HG03159 (cell line): ENCODE measurements at regions not wholly inside any gene's neighbourhood (a gene's known extent, or its start where the extent isn't known, plus 50 kb on each side); places are given as distances from the start of the nearest gene placed in this dataset.

Experiments used
- ATAC-seq: cut with Tn5 transposase; IDR thresholded peaks from one replicate; pipeline ENCODE4 v1.9.1; 2021; ENCODE audit warnings: mild to moderate bottlenecking, moderate library complexity; ENCODE audit not compliant: unreplicated experiment

- no peak for ATAC-seq
Measured at GRCh38 chr7:118671149-118671548, 446.6 kb downstream of the ANKRD7 start.

DNA sequence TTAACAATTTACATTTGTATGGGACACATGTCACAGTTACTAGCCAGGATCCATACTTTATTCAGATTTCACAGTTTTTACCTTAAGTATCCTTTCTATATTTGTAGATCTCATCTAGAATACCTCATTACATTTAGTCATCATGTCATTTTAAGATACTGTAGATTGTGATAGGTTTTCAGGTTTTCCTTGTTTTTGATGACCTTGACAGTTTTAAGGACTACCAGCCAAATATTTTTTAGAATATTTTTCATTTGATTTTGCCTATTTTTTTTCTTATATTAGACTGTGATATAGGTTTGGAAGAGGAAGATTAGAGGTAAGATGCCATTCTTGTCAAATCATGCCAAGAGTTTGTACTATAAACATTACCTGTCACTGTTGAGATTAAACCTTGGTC lies 460.3 kb downstream of the ANKRD7 start:
- ATAC-seq = no peak

DNA sequence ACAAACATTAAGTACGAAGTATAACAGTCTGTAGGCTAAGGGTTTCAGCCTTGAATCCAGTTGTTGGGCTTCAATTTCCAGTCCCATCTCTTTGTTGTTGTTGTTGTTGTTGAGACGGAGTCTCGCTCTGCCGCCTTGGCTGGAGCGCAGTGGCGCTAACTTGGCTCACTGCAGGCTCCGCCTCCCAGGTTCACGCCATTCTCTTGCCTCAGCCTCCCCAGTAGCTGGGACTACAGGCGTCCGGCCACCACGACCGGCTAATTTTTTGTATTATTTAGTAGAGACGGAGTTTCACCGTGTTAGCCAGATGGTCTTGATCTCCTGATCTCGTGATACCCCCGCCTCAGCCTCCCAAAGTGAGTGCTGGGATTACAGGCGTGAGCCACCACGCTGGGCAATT lies 464.9 kb downstream of the ANKRD7 start:
- no peak for ATAC-seq

GRCh38 chr7:118696879-118697278 lies 472.4 kb downstream of the ANKRD7 start:
- no peak for ATAC-seq

DNA sequence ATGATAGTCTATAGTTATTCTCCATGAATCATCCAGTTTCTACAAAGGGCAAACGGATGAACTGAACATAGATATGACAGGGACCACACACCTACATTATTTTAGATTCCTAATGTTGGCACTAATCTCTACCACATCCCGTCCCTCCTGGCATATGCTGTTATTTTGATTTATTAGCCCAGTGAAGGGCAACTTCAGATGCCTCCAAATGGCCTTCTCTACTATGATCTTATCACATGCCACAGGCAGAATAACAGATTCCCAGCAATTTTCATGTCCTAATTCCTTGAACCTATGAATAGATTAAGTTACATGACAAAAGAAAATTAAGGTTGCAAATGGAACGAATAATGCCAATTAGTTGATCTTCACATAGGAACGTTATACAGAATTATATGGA lies 474.7 kb downstream of the ANKRD7 start:
- no peak for ATAC-seq

DNA sequence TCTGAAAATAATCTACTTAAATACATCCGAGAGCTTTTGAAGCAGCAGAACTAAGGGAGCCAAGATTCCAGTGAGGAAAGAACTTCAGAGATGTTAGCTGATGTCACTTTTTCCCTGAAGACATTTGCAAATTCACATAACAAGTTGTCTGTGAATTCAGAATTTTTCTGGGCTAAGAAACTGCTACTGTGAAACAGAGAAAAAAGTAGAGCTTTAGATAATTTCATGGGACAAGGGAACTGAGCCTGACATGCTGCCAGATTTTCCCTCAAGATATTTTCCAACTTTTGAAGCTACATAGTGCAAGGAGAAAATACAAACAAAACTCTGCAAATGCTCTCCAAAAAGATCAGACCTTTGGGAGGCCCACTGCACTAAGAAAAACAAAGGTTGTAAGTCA lies 484.2 kb downstream of the ANKRD7 start:
- no peak for ATAC-seq

- ATAC-seq = no peak
Measured at GRCh38 chr7:118711688-118712087, 487.2 kb downstream of the ANKRD7 start.

DNA sequence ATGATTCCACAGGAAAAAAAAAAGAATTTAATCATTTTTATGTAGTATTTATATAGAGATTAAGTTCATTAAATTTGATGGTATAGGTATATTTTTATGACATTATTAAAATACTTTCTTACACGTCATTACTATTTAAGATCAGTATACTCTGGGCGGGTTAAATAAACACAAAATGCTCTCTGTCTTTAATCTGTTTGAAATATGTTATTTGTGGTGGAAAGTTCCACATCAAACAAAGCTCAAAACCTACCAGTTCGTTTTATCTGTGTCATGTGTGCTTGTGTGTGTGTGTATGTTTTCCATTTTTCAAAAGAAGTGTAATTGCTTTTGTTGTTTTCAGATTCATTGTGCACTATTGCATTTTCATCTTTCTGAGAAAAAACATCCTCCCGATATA lies 488.5 kb downstream of the ANKRD7 start:
- no peak for ATAC-seq

DNA sequence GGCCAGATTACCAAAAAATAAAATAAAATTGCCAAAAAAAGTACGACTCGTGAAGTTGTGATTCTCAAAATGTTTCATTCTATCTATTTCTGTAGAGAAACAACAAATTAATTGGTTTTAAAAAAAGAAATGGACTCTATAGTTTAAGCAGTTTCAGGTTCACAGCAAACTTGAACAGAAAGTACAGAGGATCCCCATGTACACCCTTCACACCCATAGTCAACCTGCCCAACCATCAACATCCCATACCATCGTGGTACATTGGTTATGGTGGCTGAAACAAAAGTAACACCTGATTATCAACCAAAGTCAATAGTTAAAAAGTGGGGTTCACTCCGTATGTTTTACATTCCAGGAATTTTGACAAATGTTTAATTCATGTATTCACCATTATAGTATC lies 496.1 kb downstream of the ANKRD7 start:
- ATAC-seq = no peak

- no peak for ATAC-seq
Measured at GRCh38 chr7:118731854-118732253, 507.4 kb downstream of the ANKRD7 start.

DNA sequence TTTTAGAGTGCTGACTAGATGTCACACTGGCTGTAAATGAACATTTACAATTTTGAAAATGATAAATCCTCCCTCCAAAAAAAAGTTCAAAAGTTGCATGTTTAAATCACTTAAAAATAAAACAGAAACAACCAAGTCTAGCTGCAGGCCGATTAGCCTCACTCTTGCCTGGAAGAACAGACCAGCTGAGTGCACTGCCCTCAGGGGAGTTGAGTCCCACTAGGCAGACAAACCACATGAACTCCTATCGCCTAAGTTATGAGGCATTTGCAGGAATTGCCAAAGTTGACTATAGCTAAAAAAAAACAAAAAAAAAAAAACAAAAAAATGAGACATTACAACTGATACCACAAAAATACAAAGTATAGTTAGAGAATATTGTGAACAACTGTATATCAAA lies 510.0 kb downstream of the ANKRD7 start:
- no peak for ATAC-seq

- no peak for ATAC-seq
Measured at GRCh38 chr7:118735441-118735840, 510.9 kb downstream of the ANKRD7 start.

DNA sequence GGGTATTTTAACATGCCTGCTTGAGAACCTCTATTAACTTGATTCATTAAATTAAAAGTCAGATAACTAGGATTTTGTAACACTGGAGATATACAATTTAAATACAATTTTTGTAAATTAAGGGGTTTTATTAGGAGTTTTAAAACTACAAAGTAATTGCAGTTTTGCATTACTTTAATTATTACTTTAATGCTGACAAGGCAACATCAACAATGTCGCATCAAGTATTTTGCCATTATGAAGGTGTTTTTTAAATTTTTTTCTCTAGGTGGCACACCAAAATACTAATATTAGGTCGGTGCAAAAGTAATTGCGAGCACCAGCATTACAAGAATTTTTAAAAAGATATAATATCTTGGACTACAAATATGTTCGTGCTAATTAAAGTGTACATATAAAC lies 513.4 kb downstream of the ANKRD7 start:
- ATAC-seq = no peak

GRCh38 chr7:118745927-118746326 lies 521.4 kb downstream of the ANKRD7 start:
- no peak for ATAC-seq

- ATAC-seq = no peak
Measured at GRCh38 chr7:118747473-118747872, 523.0 kb downstream of the ANKRD7 start.

DNA sequence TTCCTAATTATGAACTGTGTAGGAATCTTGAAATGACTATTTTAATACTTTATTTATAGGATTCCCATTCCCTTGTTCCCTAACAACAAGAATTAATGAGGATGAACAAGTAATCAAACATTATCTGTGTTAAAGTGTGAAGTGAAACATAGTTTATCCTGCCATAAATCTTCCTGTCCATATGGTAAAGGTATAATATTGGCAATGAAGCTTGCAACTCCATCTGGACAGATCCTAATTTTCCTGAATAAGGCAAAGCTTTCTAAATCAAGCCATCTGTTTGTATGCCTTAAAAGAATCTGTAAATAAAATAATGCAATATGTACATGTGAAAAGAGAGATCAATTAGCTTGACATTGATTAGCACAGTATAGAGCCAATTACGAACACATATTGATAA lies 529.0 kb downstream of the ANKRD7 start:
- ATAC-seq = no peak

- ATAC-seq = no peak
Measured at GRCh38 chr7:118754608-118755007, 530.1 kb downstream of the ANKRD7 start.

DNA sequence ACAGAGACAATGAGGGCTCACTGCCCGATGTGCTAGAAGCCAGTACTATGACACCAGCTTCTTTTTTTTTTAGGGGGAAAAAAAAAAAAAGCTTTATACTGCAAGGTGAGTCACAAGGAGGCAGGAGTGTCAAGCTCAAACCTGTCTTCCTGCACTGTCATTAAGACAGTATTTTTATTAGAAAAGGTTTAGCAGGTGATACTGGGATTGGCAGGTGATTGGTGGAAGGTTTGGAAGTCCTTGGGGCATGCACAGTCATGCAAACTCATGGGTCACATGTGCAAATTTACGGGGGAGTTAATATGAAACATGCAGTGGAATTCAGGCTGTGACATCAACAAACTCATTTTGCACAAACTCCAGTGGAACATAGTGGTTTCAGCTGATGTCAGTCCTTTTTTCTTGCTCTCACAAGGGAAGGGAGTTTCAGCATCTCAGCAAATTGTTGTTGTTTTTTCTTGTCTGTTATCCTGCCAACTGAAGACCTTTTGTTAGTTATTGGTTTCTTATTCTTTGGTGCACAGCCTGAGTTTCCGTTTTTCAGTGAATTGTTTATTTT lies 530.6 kb downstream of the ANKRD7 start:
- no peak for ATAC-seq

DNA sequence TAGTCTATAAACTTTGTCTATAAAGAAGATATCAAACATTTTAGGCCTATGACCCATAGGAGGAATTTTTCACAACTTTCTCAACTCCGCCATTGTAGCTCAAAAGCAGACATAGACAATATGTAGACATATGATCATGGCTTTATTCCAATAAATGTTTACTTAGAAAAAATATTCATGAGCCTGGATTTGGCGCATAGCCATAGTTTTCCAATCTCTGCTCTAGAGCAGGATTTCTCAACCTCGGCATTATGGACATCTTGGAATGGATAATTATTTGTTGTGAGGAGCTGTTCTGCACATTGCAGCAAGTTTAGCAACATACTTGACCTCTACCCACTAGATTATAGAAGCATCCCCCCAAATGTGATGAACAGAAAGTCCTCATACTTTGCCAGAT lies 532.6 kb downstream of the ANKRD7 start:
- no peak for ATAC-seq

GRCh38 chr7:118758582-118758981 lies 534.1 kb downstream of the ANKRD7 start:
- no peak for ATAC-seq

DNA sequence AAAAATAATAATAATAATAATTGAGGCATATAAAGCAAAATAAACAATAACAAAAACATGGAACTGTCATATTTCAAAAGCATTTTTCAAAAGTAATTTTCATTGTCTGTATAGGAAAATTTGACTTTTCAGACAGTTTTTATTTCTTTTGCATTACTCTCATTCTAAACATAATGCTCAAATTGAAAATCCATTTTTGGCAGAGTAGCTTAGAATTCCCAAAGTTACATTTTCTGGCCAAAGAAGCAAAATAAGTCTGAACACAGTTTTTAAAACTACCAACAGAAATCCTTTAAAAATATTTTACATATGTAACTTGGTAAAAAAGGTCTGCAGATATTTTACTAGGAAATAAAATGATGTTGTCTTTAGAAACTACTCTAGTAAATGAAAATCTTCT lies 535.4 kb downstream of the ANKRD7 start:
- ATAC-seq = no peak

- ATAC-seq = no peak
Measured at GRCh38 chr7:118762451-118762850, 537.9 kb downstream of the ANKRD7 start.

DNA sequence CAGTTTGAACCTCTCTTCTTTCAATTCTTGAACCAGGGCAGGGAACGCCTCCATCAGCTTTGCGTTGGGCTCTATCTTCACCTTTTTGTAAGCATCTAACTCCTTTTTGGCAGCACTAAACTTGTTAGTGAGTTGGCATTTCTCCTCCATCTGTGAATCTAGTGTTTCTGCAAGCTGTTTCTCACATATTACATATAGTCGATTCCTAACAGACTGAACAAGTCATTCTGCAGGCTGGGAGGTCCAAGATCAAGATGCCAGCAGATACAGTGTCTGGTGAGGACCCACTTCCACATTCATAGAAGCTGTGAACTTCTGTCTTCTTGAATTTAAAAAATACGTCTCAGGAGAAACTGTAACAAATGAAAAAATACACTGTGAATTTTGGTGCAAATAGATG lies 539.7 kb downstream of the ANKRD7 start:
- ATAC-seq = no peak

DNA sequence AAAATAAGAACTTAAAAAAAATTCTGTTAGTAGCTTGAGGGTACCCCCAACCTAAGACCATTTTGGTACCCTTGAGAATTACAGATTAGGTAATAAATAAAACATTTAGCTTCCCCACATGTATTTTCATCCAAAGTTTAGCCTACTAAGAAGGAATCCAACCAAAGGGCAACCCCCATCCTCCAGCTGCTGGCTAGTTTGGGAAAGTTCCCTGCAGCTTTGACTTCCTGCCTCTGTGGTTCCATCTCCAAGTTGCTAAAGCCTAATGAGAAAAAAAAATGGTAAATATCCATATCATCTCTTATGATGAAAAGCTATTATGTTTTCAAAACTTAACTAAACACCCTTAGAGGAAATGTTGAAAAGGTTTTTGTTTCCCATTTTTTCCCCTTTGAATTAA lies 547.2 kb downstream of the ANKRD7 start:
- no peak for ATAC-seq
